Suprapubic skin (tissue), 4 donors: ENCODE measurements at regions not wholly inside any gene's neighbourhood (a gene's known extent, or its start where the extent isn't known, plus 50 kb on each side); places are given as distances from the start of the nearest gene placed in this dataset.

Experiments used
- DNase-seq, 2 donors: peaks; one replicate each; pipeline ENCODE4 v3.0.0-alpha.2; 2019; ENCODE audit warnings: low spot score in 2 of 2
- H3K27ac ChIP-seq: fragments of 200-600 bp; sonication (generic); one replicate; pipeline ENCODE4 v1.5.1; 2019
- H3K27me3 ChIP-seq: fragments of 200-600 bp; sonication (generic); one replicate; pipeline ENCODE4 v1.5.1; 2019
- H3K36me3 ChIP-seq: fragments of 200-600 bp; sonication (generic); one replicate; pipeline ENCODE4 v1.5.1; 2019
- H3K4me1 ChIP-seq: fragments of 200-600 bp; sonication (generic); one replicate; pipeline ENCODE4 v1.5.1; 2019
- H3K4me3 ChIP-seq: fragments of 200-600 bp; sonication (generic); one replicate; pipeline ENCODE4 v1.5.1; 2019; ENCODE audit warnings: mild to moderate bottlenecking
- H3K9me3 ChIP-seq: fragments of 200-600 bp; sonication (generic); one replicate; pipeline ENCODE4 v1.5.1; 2019
- CTCF ChIP-seq, 2 donors: fragments of 200-600 bp in 1 of 2; fragments of 450-650 bp in 1 of 2; sonication (generic) in 1 of 2; IDR thresholded peaks; one replicate each; pipeline ENCODE4 v1.5.1; 2016 to 2019; ENCODE audit warnings: antibody characterized with exemption in 2 of 2, mild to moderate bottlenecking in 1 of 2, moderate library complexity in 1 of 2
- EP300 ChIP-seq: sonication (generic); formaldehyde crosslinking; IDR thresholded peaks from one replicate; pipeline ENCODE4 v1.6.1; 2017; ENCODE audit warnings: antibody characterized with exemption
- POLR2A ChIP-seq, 2 donors: fragments of 450-650 bp; IDR thresholded peaks; one replicate each; pipeline ENCODE4 v1.6.1; 2017; ENCODE audit warnings: antibody characterized with exemption in 2 of 2, mild to moderate bottlenecking in 2 of 2, moderate library complexity in 2 of 2
- POLR2AphosphoS5 ChIP-seq, 3 donors: sonication (generic); formaldehyde crosslinking; IDR thresholded peaks; one replicate each; pipeline ENCODE4 v1.6.1; 2017; ENCODE audit warnings: antibody characterized with exemption in 3 of 3
- WGBS: methylation state at CpG from one replicate; pipeline ENCODE4 v1.1.5; 2018; 5-methylcytosine and 5-hydroxymethylcytosine counted together

DNA sequence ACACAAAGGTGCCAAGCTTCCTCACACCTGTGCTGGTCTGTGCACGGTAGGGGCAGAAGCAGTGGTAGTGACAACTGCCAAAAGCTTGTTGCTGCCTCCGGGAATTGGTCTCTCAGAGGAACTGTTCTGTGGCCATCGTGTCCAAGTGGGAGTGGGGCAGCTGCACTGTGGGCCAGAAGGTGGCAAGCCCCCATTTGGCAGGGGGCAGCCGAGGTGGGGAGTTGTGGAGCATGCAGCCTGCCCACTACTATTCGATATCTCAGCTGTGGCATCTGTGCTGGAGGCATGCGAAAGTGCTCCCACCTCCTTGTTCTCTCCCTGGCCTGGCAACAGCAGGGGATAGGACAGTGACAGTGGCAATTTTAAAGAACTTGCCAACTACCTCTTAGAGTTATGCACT, 192.8 kb downstream of the TBX22 start:
- no peak for DNase-seq
- 85% methylated on average over 5 of the region's 6 CpGs for WGBS
- no peaks in the 10 kb centered on the region for H3K9me3 ChIP-seq
- no peaks in the 10 kb centered on the region for H3K36me3 ChIP-seq
- H3K27me3 ChIP-seq, result no peaks in the 10 kb centered on the region
- TF ChIP-seq CTCF (IDR thresholded peaks at IDR 0.05) (no peak), EP300 (no peak), POLR2A (IDR thresholded peaks at IDR 0.05) (no peak), POLR2AphosphoS5 (IDR thresholded peaks at IDR 0.05) (no peak)
- no peak overlapping the region for H3K4me3 ChIP-seq
- H3K27ac ChIP-seq, result no peak overlapping the region
- no peaks in the 10 kb centered on the region for H3K4me1 ChIP-seq

GRCh38 chrX:80216086-80216485, 201.5 kb downstream of the TBX22 start:
- DNase-seq, result no peak
- TF ChIP-seq CTCF (IDR thresholded peaks at IDR 0.05) (no peak), POLR2A (IDR thresholded peaks at IDR 0.05) (no peak), EP300 (no peak), POLR2AphosphoS5 (IDR thresholded peaks at IDR 0.05) (no peak)
- Histone ChIP-seq H3K36me3 (no peaks in the 10 kb centered on the region), H3K4me3 (no peak overlapping the region), H3K9me3 (no peaks in the 10 kb centered on the region), H3K27me3 (no peaks in the 10 kb centered on the region), H3K4me1 (no peaks in the 10 kb centered on the region), H3K27ac (no peak overlapping the region)
- WGBS, result 46% methylated on average over 2 of the region's 2 CpGs

- Histone ChIP-seq H3K4me1 (no peaks in the 10 kb centered on the region), H3K9me3 (no peaks in the 10 kb centered on the region), H3K27ac (no peak overlapping the region), H3K4me3 (no peak overlapping the region), H3K36me3 (no peaks in the 10 kb centered on the region), H3K27me3 (no peaks in the 10 kb centered on the region)
- TF ChIP-seq EP300, result no peak
- no peak for TF ChIP-seq POLR2A (IDR thresholded peaks at IDR 0.05)
- no peak for TF ChIP-seq POLR2AphosphoS5 (IDR thresholded peaks at IDR 0.05)
- no peak for TF ChIP-seq CTCF (IDR thresholded peaks at IDR 0.05)
- no peak for DNase-seq
These were observed 196.2 kb upstream of the TENT5D start for GRCh38 chrX:80223982-80224579.

GRCh38 chrX:80229626-80230025, 190.6 kb upstream of the TENT5D start:
- WGBS, result 76% methylated on average over 2 of the region's 2 CpGs
- Histone ChIP-seq H3K9me3 (no peaks in the 10 kb centered on the region), H3K27me3 (no peaks in the 10 kb centered on the region), H3K27ac (no peak overlapping the region), H3K4me1 (no peaks in the 10 kb centered on the region), H3K36me3 (no peaks in the 10 kb centered on the region), H3K4me3 (no peak overlapping the region)
- no peak for DNase-seq
- no peak for TF ChIP-seq EP300
- no peak for TF ChIP-seq POLR2AphosphoS5 (IDR thresholded peaks at IDR 0.05)

- no peaks in the 10 kb centered on the region for H3K9me3 ChIP-seq
- no peak for TF ChIP-seq EP300
- TF ChIP-seq POLR2A (IDR thresholded peaks at IDR 0.05), result no peak
- TF ChIP-seq POLR2AphosphoS5 (IDR thresholded peaks at IDR 0.05), result no peak
- TF ChIP-seq CTCF (IDR thresholded peaks at IDR 0.05), result no peak
- 55% methylated on average over 5 of the region's 5 CpGs for WGBS
These were observed 183.2 kb upstream of the TENT5D start for GRCh38 chrX:80237072-80237471.

GRCh38 chrX:80246271-80246670, 174.0 kb upstream of the TENT5D start:
- Histone ChIP-seq H3K4me3 (no peak overlapping the region), H3K4me1 (no peaks in the 10 kb centered on the region), H3K27ac (no peak overlapping the region), H3K36me3 (no peaks in the 10 kb centered on the region), H3K27me3 (no peaks in the 10 kb centered on the region), H3K9me3 (no peaks in the 10 kb centered on the region)
- no peak for DNase-seq
- TF ChIP-seq POLR2AphosphoS5 (IDR thresholded peaks at IDR 0.05) (no peak), EP300 (no peak), CTCF (IDR thresholded peaks at IDR 0.05) (no peak), POLR2A (IDR thresholded peaks at IDR 0.05) (no peak)
- WGBS, result 33% methylated on average over 2 of the region's 2 CpGs

More at GRCh38 chrX:80237072-80237471, 183.2 kb upstream of the TENT5D start:
- no peak for DNase-seq
- H3K4me1 ChIP-seq, result no peaks in the 10 kb centered on the region
- H3K4me3 ChIP-seq, result no peak overlapping the region
- no peaks in the 10 kb centered on the region for H3K27me3 ChIP-seq
- H3K27ac ChIP-seq, result no peak overlapping the region
- H3K36me3 ChIP-seq, result no peaks in the 10 kb centered on the region
